ENCODE measurements at regions not wholly inside any gene's neighbourhood (a gene's known extent, or its start where the extent isn't known, plus 50 kb on each side); places are given as distances from the start of the nearest gene placed in this dataset.

GRCh38 chr7:106451171-106451570, 166.4 kb upstream of the NAMPT start (continued):
- no peak for TF ChIP-seq GPBP1L1 (CRISPR knock-in tag; IDR thresholded peaks at IDR 0.05)

- no peaks in the 10 kb centered on the region for H3K36me3 ChIP-seq (replicated peaks in 1 of 2; ENCODE audit: control insufficient read depth in 1 of 2, insufficient read depth in 2 of 2, low read length in 2 of 2)
- ATAC-seq (no peak), DNase-seq (ENCODE audit: low spot score) (no peak), FAIRE-seq (no peak)
- 0% methylated on average over 3 of the region's 3 CpGs for WGBS (ENCODE audit: low lambda C conversion rate)
- no TSS peak for BruUV-seq (replicated peaks)
- no peak for TF ChIP-seq ZNF12 (CRISPR knock-in tag; IDR thresholded peaks at IDR 0.05)
- no peak for TF ChIP-seq RERE (CRISPR knock-in tag; IDR thresholded peaks at IDR 0.05; ENCODE audit: low read depth)
- no peak for TF ChIP-seq ZNF501 (CRISPR knock-in tag; IDR thresholded peaks at IDR 0.05)
- no peak for TF ChIP-seq ZNF281 (CRISPR knock-in tag; IDR thresholded peaks at IDR 0.05; ENCODE audit: borderline replicate concordance)
- TF ChIP-seq ZNF644 (CRISPR knock-in tag; IDR thresholded peaks at IDR 0.05; ENCODE audit: low read depth) = no peak
- no peak overlapping the region for H2AFZ ChIP-seq (ENCODE audit: low read length)
- no peak overlapping the region for H3K4me3 ChIP-seq (replicated peaks in 1 of 3; ENCODE audit: insufficient read depth in 1 of 3, low read depth in 2 of 3, low read length in 3 of 3)
- H3K27ac ChIP-seq (ENCODE audit: extremely low read length, insufficient read depth, low read length) = no peak overlapping the region
- ChIA-PET POLR2A (no interaction called here), CTCF (ENCODE audit: low intra/inter-chr PET ratio, low total read pairs) (no interaction called here)
- no peaks in the 10 kb centered on the region for H3K79me2 ChIP-seq (ENCODE audit: insufficient read depth, low read length)
- no peak overlapping the region for H3K4me2 ChIP-seq (ENCODE audit: low read depth, low read length)
- in situ Hi-C loops (cut with HindIII; ENCODE audit: extremely low pct_ligation_motif_present, low pct_unique_long_range_greater_than_20kb) = no loop called here
- intact Hi-C loops (cut with micrococcal nuclease; ENCODE audit: unreplicated experiment) = no loop called here
- no peaks in the 10 kb centered on the region for H3K27me3 ChIP-seq (ENCODE audit: control insufficient read depth in 1 of 2, insufficient read depth in 2 of 2, low read length in 2 of 2)
- peaks cover 10% of the 10 kb centered on the region for H3K9me3 ChIP-seq (ENCODE audit: low read length)
- H4K20me1 ChIP-seq (ENCODE audit: insufficient read depth, low read length) = no peaks in the 10 kb centered on the region
- H3K4me1 ChIP-seq (ENCODE audit: insufficient read depth, low read length) = no peaks in the 10 kb centered on the region
- H3K9ac ChIP-seq (ENCODE audit: insufficient read depth, low read depth, low read length) = no peak overlapping the region
Measured at GRCh38 chr7:106450716-106451115, 165.9 kb upstream of the NAMPT start.

Measured in HepG2 (cell line).